ENCODE measurements at regions not wholly inside any gene's neighbourhood (a gene's known extent, or its start where the extent isn't known, plus 50 kb on each side); places are given as distances from the start of the nearest gene placed in this dataset.
"Not testable (repeated sequence)": the region's sequence is repeated elsewhere in the genome, so short reads cannot be mapped to it uniquely, and the experiment has no call there.

DNA sequence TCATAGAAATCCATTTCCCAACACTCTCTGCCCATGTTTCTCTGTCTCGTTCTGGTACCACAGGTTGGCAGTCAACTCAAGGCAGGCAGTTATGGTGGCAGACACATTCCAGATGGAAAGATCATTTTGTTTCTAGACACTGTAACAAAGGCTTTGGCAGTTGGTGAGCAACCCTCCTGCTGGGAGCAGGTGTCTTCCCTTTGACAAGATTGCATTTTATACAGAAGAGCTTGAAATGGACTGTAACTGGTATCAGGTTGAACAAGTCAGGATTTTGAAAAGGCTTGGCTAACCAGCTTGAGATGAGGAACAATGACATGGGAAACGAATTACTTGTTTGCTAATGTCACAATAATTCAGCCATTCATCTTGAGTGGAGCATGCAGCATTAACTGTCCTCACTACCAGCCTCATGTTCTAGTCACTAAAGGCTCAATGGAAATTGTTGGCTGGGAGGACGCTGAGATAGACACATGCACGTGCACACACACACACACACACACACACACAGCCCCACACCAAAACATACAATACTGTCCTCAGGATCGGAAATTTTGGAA lies 170.0 kb downstream of the SEMA6D start:
- DNase-seq = peak; percentile 39

DNA sequence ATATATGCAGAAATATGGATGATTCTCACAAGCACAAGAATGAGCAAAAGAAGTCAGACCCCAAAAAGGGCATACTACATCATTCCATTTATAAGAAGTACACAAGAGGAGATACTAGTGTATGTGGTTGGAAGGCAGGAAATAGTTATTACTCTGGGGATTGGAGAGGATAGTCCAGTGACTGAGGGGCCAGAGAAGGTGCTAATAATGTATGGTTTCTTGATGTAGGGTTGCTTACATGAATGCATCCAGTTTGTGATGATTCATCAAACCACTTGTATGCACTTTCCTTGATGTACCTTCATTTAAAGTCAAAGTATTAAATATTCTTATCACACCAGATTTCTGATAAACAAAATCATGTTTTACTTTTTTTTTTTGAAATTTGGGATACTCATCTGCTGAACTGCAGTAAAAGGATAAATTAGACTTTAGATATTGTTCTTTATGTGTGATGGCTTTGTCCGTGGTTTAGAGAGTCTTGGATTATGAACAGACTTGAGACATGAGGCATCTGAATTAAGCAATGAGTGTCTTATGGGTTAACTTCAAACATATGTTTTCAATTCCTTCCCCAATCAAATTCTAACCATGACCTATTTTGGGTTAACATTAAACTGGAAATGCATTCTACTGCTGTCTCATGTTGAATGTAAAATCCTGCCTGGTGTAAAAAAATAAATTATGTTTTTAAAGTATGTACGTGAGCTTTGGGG lies 171.2 kb downstream of the SEMA6D start:
- no peak for DNase-seq

DNA sequence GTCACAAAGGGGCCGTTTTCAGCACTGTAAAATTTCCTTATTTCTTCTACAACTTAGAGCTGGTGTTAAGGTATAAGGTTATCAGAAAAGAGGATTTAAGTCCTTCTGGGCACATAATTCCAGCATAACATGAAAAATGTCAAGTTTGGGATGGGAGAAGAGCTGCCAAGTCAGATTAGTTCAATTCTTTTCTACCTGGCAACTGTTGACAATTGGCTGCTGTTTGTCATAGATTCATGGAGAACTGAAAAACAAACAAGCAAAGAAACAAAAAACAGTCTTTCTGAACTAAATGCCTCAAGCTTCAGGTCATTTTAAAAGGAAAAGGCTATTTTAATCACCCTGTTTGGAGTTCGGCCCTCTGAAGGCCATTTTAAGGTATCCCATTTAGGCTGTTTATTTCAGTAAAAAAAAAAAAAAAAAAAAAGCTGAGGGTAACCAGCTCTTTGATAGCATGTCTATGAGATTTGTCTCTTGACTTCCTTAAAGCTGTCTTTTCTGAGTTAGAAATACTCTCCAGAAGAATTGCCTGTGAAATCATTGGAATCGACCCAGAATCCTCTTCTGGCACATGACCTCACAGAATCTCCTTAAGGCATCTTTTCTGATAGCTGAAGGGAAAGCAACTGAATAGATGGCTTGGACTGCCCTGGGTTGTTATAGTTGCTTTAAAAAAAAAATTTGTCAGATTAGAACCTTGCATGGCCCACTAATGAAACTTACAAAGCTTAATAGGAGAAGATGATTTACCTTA lies 173.3 kb downstream of the SEMA6D start:
- DNase-seq = no peak

DNA sequence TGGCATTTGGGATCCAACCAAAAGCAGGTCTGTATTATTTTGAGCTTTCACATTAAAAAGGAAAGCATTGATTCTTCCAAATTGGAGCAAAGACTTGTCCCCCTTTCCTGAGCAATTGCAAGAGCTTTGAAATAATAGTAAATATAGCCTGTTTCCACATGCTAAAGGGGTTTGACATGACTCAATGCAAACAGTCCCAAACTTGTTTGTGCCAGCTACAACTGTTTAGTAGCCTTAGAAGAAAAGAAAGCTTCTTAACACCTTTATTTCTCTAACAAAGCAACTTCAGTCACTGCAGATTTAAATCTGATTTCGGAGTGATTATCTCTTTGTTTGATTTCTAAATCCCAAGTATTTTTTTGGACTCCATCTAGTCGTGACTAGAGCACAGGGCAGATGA lies 180.2 kb downstream of the SEMA6D start:
- DNase-seq = no peak

DNA sequence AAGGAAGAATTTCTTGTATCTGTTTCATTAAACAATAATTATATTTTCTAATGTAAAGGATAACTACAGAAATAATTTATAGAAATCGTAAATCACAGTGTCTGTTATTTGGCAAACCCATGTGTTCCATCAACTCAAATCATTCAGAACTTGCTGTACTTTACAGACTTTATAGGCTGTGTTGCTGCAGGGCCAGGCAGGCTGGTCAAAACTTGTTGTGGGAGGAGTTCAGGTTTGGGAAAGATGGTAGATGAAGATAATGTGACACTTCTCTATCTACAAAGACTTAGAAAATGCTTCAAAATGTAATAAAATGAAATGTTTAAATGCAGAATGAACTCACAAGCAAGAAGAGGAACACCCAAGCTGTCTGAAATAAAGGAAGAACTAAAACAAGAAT lies 183.4 kb downstream of the SEMA6D start:
- no peak for DNase-seq

DNA sequence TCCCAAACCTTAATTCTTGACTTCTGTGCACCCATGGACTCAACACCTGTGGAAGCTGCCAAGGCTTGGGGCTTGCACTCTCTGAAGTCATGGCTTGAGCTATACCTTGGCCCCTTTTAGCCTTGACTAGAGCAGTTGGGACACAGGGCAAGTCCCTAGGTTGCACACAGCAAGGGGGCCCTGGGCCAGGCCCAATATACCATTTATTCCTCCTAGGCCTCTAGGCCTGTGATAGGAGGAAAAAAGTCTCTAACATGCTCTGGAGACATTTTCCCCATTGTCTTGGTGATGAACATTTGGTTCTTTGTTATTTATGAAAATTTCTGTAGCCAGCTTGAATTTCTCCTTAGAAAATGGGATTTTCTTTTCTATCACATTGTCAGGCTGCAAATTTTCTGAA lies 186.1 kb downstream of the SEMA6D start:
- no peak for DNase-seq

DNA sequence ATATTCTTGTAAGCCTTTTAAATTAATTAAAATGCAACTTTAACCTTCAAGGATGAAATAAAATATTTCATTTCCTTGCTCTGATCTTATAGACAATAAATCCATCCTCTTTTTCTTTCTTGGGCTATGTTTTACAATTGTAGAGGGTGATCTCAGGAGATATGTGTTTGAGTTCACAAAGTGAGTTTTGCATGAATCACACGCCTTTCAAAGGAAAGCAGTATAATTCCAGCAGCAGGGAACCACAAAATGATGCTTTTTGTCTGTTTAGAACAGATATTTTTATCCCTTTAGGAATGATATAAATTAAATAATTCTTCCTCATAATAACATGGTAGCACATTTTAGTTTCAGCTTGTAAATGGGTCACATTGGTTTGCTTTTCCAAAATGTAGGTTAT lies 191.2 kb downstream of the SEMA6D start:
- DNase-seq = no peak

DNA sequence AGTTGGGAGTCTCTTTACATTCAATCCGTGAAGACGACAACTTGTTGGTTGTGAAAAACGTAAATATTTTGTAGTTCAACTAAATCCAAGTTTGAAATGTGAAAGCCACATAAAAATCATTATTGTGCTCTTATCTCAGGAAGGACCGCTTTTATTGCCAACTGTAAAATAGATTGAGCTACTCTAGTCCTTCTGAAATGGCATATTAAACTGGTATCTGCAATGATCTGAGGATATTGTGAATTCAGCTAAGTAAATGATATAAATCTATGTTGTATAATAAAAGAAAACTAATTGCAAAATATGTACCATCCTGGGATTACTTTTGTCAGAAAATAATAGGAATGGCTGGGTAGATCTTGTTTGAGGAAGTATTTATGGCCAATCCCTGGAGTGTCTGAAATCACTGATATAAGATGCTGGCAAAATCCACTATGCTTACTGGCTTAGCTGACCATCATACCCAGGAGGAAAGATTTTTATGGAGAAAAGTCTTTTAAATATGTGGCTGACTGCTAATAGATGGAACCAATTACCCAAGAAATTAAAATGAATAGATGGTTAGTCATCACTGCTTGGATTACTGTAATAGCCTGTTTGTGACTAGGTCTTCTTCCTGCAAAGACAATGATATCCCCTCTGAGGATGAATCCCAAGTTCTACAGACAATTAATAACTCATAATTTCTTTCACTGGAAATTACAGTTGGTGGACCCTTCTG lies 191.8 kb downstream of the SEMA6D start:
- no peak for DNase-seq

DNA sequence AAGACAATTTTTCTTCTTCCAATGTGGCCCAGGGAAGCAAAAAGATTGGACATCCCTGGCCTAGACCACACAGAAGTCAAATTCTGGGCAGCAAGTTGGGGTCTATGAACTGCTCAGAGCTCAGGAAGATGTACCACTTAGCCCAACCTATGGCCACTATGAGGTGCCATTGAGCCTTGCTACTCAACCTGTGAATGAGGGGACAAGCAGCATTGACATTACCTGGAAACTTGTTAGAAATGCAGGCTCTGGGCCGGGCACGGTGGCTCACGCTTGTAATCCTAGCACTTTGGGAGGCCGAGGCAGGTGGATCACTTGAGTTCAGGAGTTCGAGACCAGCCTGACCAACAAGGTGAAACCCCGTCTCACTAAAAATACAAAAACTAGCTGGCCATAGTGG lies 195.6 kb downstream of the SEMA6D start:
- DNase-seq = not testable (repeated sequence)

DNA sequence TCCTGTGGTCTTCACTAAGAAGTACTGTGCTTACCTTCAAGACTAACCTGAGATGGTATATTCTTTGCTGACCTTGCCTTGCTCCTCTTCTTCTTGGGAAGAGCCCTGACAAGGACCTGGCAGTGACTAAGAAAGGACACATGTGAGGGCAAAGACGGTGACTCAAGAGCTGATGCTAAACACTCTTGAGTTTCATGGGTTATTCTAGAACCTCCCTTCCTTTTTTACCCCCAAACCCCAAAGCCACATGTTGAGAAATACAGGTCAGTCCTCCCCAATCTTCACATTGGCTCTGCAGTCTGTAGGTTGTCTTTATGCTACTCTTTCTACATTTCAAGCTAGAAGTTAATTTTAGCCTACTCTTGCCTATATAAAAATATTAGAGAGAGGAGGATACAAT lies 200.6 kb downstream of the SEMA6D start:
- no peak for DNase-seq

DNA sequence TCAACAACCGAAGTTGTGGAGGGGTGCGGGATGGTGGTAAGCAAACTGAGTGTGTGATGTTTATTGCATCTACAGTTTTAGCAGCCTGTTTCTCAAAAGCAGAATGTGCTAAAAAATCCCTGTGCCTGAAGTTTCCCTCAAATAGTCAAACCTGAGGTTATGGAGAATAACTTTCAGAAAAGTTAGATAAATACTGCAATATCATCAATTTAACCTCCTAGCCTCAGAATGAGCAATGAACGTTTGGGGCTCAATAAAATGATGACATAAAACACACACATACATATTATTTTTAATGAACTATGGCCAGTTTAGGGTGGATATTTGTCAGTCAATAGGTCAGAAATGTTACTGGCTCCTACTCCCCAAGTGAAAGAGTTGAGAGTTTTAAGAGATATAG lies 201.6 kb downstream of the SEMA6D start:
- DNase-seq = no peak

DNA sequence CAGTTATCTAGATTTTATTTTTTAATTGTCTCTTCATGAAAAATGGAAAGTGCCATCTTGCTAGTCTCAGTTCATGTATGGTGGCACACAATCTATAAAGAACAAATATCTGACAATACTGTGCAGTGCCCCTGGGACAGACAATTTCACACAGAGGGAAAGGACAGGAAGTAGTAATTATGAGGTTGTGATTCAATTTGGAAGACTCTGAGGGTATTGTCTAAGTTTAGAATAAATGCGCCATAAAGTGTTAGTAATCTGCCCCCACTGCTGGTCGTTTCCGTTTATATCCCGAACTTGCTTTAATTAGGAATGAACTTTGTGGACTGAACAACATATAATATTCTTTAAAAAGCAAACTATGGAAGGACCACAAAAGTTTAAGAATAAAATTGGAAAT lies 196.4 kb upstream of the SLC24A5 start:
- no peak for DNase-seq

DNA sequence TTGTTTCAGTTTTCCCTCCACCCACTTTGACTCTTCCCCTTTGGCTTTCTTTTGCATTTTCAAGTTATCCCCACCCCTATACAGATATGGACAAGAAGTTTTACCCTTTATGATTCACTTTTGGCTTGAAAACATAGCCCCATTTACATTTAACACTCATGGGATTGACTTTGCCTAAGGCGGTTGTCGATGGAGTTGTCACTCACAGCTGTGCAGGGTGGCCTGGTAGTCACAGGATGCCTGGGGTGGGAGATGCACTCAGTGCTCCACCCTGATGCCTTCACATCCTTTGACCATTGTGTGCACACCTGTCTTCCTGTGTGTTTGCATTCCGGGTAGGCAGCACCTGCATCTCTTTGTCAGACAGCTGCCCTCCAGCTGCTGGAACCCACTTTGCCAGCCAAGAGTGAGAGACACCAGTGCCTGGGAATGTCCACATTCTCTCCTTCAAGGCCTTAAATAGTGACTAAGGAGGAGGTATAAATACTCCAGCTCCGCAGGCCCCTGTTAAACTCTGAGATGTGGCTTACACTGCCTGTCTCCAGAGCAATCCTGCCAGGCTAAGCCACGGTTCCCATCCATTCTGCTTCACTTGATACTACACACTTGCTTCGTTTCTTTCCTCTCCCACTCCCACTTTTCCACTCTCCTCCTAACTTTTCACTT lies 191.5 kb upstream of the SLC24A5 start:
- DNase-seq = peak; percentile 24

DNA sequence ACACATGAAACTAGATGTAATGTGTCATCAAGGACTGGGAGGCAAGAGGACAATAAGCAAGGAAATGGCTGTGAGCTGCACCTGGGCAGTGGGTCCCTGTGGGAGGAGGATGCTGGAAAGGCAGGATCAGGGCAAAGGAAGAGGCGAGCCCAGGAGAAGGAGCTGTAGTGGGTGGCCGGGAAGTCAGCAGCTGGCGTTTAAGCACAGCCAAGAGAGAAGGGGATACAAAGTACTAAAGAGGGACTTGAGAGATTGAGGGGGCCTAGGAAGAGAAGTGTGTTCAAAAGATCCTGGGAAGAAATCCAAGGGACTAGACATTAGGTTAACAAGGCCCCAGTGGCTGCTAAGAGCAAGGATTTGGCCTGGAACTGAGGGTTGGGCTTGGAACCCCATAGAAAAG lies 188.5 kb upstream of the SLC24A5 start:
- no peak for DNase-seq

DNA sequence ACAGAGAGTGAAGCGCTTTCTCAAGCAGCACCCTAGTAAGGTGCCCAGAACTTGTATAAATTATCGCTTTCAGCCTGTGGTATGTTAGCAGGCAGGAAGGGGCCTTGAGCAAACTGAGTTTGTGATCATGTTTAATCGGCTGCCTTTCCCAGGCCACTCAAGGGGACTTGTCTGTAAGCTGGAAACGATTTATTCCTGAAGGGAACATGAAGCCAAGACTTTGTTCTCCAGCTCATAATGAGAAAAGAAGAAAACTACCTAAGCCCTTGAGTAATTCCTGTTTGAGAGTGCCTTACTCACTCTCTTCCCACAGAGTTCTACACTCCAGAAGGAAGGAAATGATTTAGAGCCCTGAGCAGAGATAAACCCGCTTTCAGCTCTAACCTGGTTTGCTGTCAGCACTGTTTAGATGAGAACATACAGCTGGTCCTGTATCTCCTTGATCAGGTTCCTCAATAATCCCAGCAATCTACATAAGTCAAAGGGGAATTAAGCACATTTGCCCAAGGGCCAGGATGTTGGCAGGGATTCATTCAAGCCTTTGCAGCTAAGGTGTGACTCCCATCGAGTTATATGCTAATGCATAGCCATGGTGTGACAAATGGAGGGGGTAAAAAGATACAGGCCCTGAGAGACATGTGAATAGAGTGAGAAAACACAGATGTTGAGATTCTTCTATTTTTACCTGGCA lies 187.7 kb upstream of the SLC24A5 start:
- DNase-seq = no peak

DNA sequence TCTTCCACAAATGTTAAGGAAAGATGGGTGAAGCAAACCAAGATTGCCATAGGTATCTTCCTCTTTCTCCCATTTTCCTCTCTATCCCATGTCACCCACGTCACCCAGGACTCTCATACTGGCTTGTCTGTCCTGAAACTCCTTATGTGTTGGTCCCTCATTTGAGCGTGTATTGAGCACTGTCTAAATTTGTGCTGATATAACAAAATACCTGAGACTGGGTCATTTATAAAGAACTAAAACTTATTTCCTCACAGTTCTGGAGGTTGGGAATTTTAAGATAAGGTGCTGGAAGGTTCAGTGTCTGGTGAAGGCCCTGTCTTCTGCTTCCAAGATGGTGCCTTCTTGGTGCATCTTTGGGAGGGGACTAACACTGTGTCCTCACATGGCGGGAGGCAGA lies 186.9 kb upstream of the SLC24A5 start:
- no peak for DNase-seq

DNA sequence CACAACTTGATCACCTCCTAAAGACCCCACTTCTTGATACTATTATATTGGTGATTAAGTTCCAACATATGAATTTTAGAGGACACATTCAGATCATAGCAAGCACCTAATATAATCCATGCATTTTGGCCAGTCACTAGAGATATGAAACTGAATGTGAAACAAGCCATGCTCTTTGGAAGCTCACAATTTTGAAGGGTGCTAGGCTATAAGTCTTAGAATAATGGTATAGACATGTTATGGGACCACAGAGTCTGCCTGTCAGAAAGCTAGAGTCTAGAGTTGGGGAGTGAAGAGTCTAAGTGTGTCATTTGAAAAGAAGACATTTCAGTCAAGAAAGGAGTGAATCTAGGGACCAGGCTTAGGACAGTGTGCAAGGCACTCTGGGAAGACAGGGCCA lies 186.4 kb upstream of the SLC24A5 start:
- no peak for DNase-seq

DNA sequence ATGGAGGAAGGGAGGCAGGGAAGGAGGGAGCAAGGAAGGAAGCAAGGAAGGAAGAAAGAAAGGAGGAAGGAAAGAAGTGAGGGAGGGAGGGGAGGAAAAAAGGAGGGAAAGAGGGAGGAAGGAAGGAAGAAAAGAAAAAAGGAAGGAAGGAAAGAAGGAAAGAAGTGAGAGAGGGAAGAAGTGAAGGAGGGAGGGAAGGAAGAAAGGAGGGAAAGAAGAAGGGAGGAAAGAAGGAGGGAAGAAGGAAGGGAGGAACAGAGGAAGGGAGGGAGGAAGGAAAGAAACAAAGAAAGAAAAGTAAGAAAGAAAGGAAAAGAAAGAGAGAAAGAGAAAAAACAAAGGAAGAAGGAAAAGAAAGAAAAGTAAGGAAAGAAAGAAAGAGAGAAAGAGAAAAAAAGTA lies 183.0 kb upstream of the SLC24A5 start:
- no peak for DNase-seq

DNA sequence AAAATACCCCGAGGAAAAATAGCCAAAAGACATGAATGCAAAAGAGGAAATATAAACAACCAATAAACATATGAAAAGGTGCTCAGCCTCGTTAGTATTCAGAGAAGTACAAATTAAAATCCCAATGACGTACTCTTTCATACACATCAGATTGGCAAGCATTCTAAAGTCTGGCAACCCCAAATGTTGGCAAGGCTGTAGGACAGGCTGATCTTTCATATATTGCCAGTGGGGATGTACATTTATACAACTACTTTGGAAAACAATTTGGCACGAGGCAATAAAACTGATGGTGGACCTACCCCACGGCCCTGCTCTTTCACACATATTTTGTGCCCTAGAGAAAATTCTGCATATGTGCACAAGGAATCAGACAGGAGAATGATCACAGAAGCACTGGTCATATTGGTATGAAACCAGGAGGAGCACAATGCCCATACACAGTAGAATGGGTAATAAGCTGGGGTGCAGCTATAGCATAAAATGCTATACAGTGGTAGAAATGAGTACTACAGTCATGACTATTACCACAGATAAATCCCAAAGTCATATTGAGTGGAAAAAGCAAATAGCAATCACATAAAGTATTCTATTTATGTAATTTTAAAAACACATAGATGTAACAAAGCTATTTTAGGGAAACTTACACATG lies 176.0 kb upstream of the SLC24A5 start:
- no peak for DNase-seq

DNA sequence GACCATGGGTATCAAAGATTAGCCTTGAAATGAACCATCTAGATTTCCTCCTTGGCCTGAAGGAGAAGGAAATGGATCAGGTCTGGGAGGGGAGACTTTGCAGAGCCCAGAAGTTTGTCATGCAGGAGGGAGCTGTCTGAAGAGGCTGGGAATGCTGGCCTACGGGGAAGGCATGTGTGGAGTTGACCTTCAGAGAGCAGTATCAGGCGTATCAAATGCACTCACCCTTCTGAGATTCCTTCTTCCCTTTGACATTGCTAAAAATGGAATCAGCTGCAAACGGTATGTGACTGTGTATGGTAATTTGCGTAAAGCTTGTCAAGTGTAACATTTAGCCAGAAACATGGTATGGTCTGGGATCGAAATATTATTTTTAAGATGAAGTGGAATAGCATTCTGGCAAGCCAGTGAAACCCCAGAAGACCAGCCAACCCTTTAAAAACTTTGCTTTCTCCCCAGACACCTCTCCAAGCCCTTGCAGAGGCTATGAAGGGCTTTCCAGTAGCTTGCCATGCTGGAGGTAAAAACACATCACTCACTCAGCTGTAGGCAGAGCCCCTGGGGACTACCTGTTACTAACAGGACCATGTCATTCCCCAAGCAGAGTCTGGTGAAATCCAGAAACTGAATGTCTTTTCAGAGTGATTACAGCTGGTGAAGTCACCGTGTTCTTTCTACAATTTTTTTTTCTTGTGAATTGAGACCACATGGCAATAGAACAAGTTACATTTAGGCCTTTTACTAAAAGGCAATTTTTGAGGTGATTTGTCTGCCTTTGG lies 174.7 kb upstream of the SLC24A5 start:
- no peak for DNase-seq

DNA sequence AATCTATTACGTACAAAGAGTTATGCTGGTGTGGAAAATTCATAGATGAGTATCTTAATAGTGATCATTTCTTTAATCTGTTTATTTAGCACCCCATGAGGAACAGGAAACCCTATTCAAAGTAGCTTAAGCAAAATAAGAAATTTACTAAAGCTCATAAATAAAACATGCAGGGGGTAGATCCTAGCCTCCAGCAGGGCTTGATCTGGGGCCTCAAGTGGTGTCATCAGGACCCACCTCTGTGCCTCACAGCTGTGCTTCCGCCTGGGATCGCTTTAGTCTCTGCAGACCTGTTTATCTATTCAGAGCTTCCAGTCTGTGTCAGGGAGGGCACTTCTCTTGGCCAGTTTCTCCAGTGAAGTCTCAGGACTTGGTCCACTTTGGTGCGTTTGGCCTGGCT lies 171.0 kb upstream of the SLC24A5 start:
- DNase-seq = no peak
